Neutrophil (primary cell): ENCODE measurements at regions not wholly inside any gene's neighbourhood (a gene's known extent, or its start where the extent isn't known, plus 50 kb on each side); places are given as distances from the start of the nearest gene placed in this dataset.

Experiments used
- H3K27ac ChIP-seq: fragments of 200-600 bp; sonication (generic); 2 replicates; pipeline ENCODE4 v1.5.1; 2016; ENCODE audit warnings: mild to moderate bottlenecking, moderate library complexity
- H3K27me3 ChIP-seq: fragments of 200-600 bp; sonication (generic); 2 replicates; pipeline ENCODE4 v1.6.0; 2016; ENCODE audit warnings: mild to moderate bottlenecking
- H3K36me3 ChIP-seq: fragments of 200-600 bp; sonication (generic); 2 replicates; pipeline ENCODE4 v1.5.1; 2017
- H3K4me1 ChIP-seq, 2 experiments: fragments of 200-600 bp in 1 of 2; sonication (generic) in 1 of 2; 1 replicate in 1 of 2; 2 replicates in 1 of 2; pipeline versions ENCODE4 v1.5.1 to v1.6.1; 2013 to 2016; ENCODE audit warnings: low read depth in 1 of 2, low read length in 1 of 2, mild to moderate bottlenecking in 1 of 2, moderate library complexity in 1 of 2; ENCODE audit not compliant: control insufficient read depth in 1 of 2, insufficient read depth in 1 of 2
- H3K4me3 ChIP-seq, 2 experiments: fragments of 200-600 bp in 1 of 2; sonication (generic) in 1 of 2; 1 replicate in 1 of 2; 2 replicates in 1 of 2; pipeline ENCODE4 v1.5.1; 2013 to 2016; ENCODE audit warnings: low read depth in 1 of 2, low read length in 1 of 2, mild to moderate bottlenecking in 1 of 2, moderate library complexity in 1 of 2
- H3K9me3 ChIP-seq: fragments of 200-600 bp; sonication (generic); 2 replicates; pipeline ENCODE4 v1.5.1; 2016
- CTCF ChIP-seq: fragments of 200-600 bp; sonication (generic); IDR thresholded peaks from 2 replicates; pipeline ENCODE4 v1.5.1; 2016; ENCODE audit warnings: antibody characterized with exemption

- H3K4me3 ChIP-seq, result no peak overlapping the region
- TF ChIP-seq CTCF, result no peak
Measured at GRCh38 chr13:58660826-58661225, 1029.3 kb downstream of the PCDH17 start.

GRCh38 chr13:58666331-58666730 lies 1034.8 kb downstream of the PCDH17 start:
- no peak overlapping the region for H3K27ac ChIP-seq
- no peaks in the 10 kb centered on the region for H3K27me3 ChIP-seq
- no peaks in the 10 kb centered on the region for H3K9me3 ChIP-seq
- no peaks in the 10 kb centered on the region for H3K36me3 ChIP-seq
- H3K4me3 ChIP-seq, result no peak overlapping the region
- no peak for TF ChIP-seq CTCF
- H3K4me1 ChIP-seq, result no peaks in the 10 kb centered on the region

More at GRCh38 chr13:58660826-58661225, 1029.3 kb downstream of the PCDH17 start:
- Histone ChIP-seq H3K27ac (no peak overlapping the region), H3K27me3 (no peaks in the 10 kb centered on the region), H3K4me1 (no peaks in the 10 kb centered on the region), H3K36me3 (no peaks in the 10 kb centered on the region), H3K9me3 (no peaks in the 10 kb centered on the region)

GRCh38 chr13:58667096-58667495 lies 1035.6 kb downstream of the PCDH17 start:
- H3K27ac ChIP-seq, result no peak overlapping the region
- no peaks in the 10 kb centered on the region for H3K36me3 ChIP-seq
- TF ChIP-seq CTCF, result no peak
- H3K4me3 ChIP-seq, result no peak overlapping the region
- no peaks in the 10 kb centered on the region for H3K4me1 ChIP-seq
- H3K9me3 ChIP-seq, result no peaks in the 10 kb centered on the region
- no peaks in the 10 kb centered on the region for H3K27me3 ChIP-seq

GRCh38 chr13:58680115-58680514 lies 1048.6 kb downstream of the PCDH17 start:
- no peak for TF ChIP-seq CTCF
- H3K4me1 ChIP-seq, result no peaks in the 10 kb centered on the region
- H3K4me3 ChIP-seq, result no peak overlapping the region
- H3K9me3 ChIP-seq, result no peaks in the 10 kb centered on the region
- H3K27ac ChIP-seq, result no peak overlapping the region
- no peaks in the 10 kb centered on the region for H3K36me3 ChIP-seq
- H3K27me3 ChIP-seq, result no peaks in the 10 kb centered on the region

GRCh38 chr13:58682616-58683015 lies 1051.1 kb downstream of the PCDH17 start:
- Histone ChIP-seq H3K4me3 (no peak overlapping the region), H3K36me3 (no peaks in the 10 kb centered on the region), H3K9me3 (no peaks in the 10 kb centered on the region), H3K27me3 (no peaks in the 10 kb centered on the region), H3K4me1 (no peaks in the 10 kb centered on the region), H3K27ac (no peak overlapping the region)
- TF ChIP-seq CTCF, result no peak

GRCh38 chr13:58687148-58687547 lies 1055.6 kb downstream of the PCDH17 start:
- no peaks in the 10 kb centered on the region for H3K36me3 ChIP-seq
- no peak overlapping the region for H3K27ac ChIP-seq
- H3K4me3 ChIP-seq, result no peak overlapping the region
- H3K9me3 ChIP-seq, result no peaks in the 10 kb centered on the region
- no peaks in the 10 kb centered on the region for H3K4me1 ChIP-seq
- H3K27me3 ChIP-seq, result no peaks in the 10 kb centered on the region
- no peak for TF ChIP-seq CTCF
